Dedifferentiated amniotic fluid mesenchymal stem cell (primary cell): ENCODE measurements at regions not wholly inside any gene's neighbourhood (a gene's known extent, or its start where the extent isn't known, plus 50 kb on each side); places are given as distances from the start of the nearest gene placed in this dataset.
"Not testable (repeated sequence)": the region's sequence is repeated elsewhere in the genome, so short reads cannot be mapped to it uniquely, and the experiment has no call there.

Experiments used
- DNase-seq: peaks from one replicate; pipeline ENCODE4 v3.0.0-alpha.2; 2016; ENCODE audit errors: extremely low spot score

- no peak for DNase-seq
These were observed 311.8 kb downstream of the TSHZ3 start for GRCh38 chr19:31037286-31037980.

GRCh38 chr19:31031455-31031854 is 317.8 kb downstream of the TSHZ3 start:
- DNase-seq, result not testable (repeated sequence)

- no peak for DNase-seq
These were observed 326.2 kb downstream of the TSHZ3 start for GRCh38 chr19:31023038-31023437.

GRCh38 chr19:31018936-31019335 is 330.3 kb downstream of the TSHZ3 start:
- no peak for DNase-seq

GRCh38 chr19:31015778-31016177 is 333.5 kb downstream of the TSHZ3 start:
- DNase-seq, result no peak

GRCh38 chr19:31014668-31015067 is 334.6 kb downstream of the TSHZ3 start:
- DNase-seq, result no peak

- DNase-seq, result no peak
These were observed 335.7 kb downstream of the TSHZ3 start for GRCh38 chr19:31013384-31014020.

GRCh38 chr19:31002518-31003244 is 346.6 kb downstream of the TSHZ3 start:
- DNase-seq, result no peak

GRCh38 chr19:31001991-31002390 is 347.2 kb downstream of the TSHZ3 start:
- DNase-seq, result no peak

GRCh38 chr19:31000913-31001312 is 348.3 kb downstream of the TSHZ3 start:
- DNase-seq, result no peak

- no peak for DNase-seq
These were observed 349.5 kb downstream of the TSHZ3 start for GRCh38 chr19:30999726-31000125.

- no peak for DNase-seq
These were observed 352.0 kb downstream of the TSHZ3 start for GRCh38 chr19:30997222-30997621.

GRCh38 chr19:30978639-30979038 is 370.6 kb downstream of the TSHZ3 start:
- DNase-seq, result no peak

- no peak for DNase-seq
These were observed 379.6 kb downstream of the TSHZ3 start for GRCh38 chr19:30969591-30969990.

- no peak for DNase-seq
These were observed 380.3 kb downstream of the TSHZ3 start for GRCh38 chr19:30968841-30969399.

- DNase-seq, result no peak
These were observed 381.0 kb downstream of the TSHZ3 start for GRCh38 chr19:30968210-30968609.

- DNase-seq, result no peak
These were observed 382.8 kb downstream of the TSHZ3 start for GRCh38 chr19:30966486-30966885.

GRCh38 chr19:30959011-30959410 is 390.2 kb downstream of the TSHZ3 start:
- DNase-seq, result no peak

- DNase-seq, result no peak
These were observed 393.8 kb downstream of the TSHZ3 start for GRCh38 chr19:30955112-30956104.

- DNase-seq, result not testable (repeated sequence)
These were observed 404.8 kb downstream of the TSHZ3 start for GRCh38 chr19:30944276-30944932.
